ENCODE measurements at regions not wholly inside any gene's neighbourhood (a gene's known extent, or its start where the extent isn't known, plus 50 kb on each side); places are given as distances from the start of the nearest gene placed in this dataset.

DNA sequence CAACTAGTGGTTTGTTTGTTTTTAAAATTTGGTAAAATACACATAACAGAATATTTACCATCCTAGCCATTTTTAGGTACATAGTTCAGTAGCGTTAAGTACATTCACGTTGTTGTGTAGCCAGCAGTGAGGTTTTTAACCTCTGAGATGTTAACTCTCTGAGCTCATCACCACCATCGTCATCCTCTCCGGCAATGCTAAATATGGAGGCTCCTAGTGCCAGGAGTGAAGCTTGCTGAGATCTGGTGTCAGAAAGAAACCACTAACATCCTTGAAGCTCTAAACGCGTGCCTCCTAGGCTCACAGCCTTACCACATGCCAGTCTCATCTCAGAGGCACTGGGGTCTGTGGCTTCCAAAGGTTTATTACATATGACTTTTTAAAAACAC, 330.2 kb upstream of the B3GAT1 start:
- H4K20me1 ChIP-seq (ENCODE audit: insufficient read depth, low read length) = no peaks in the 10 kb centered on the region
- peaks cover 5% of the 10 kb centered on the region for H3K9me3 ChIP-seq (ENCODE audit: insufficient read depth, low read depth, low read length)
- Mint-ChIP-seq H3K27ac (ENCODE audit: unreplicated experiment) (peak overlapping the region; percentile 23), H3K4me3 (ENCODE audit: unreplicated experiment) (no peak overlapping the region), H3K27me3 (ENCODE audit: low read depth, unreplicated experiment) (no peaks in the 10 kb centered on the region), H3K9me3 (ENCODE audit: unreplicated experiment) (peaks cover 5% of the 10 kb centered on the region), H3K4me1 (ENCODE audit: low read depth, unreplicated experiment) (peaks cover 17% of the 10 kb centered on the region), H3K36me3 (ENCODE audit: low read depth, unreplicated experiment) (no peaks in the 10 kb centered on the region)
- TF ChIP-seq, protein P1, sequence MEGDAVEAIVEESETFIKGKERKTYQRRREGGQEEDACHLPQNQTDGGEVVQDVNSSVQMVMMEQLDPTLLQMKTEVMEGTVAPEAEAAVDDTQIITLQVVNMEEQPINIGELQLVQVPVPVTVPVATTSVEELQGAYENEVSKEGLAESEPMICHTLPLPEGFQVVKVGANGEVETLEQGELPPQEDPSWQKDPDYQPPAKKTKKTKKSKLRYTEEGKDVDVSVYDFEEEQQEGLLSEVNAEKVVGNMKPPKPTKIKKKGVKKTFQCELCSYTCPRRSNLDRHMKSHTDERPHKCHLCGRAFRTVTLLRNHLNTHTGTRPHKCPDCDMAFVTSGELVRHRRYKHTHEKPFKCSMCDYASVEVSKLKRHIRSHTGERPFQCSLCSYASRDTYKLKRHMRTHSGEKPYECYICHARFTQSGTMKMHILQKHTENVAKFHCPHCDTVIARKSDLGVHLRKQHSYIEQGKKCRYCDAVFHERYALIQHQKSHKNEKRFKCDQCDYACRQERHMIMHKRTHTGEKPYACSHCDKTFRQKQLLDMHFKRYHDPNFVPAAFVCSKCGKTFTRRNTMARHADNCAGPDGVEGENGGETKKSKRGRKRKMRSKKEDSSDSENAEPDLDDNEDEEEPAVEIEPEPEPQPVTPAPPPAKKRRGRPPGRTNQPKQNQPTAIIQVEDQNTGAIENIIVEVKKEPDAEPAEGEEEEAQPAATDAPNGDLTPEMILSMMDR (IDR thresholded peaks at IDR 0.05; ENCODE audit: insufficient read depth, low read depth, low read length) = no peak
- TF ChIP-seq EZH2 (IDR thresholded peaks at IDR 0.05; ENCODE audit: insufficient read depth, low read length) = no peak
- peak; percentile 37 for DNase-seq (ENCODE audit: low read depth)
- H3K36me3 ChIP-seq (ENCODE audit: insufficient read depth, low read length) = no peaks in the 10 kb centered on the region
- no peaks in the 10 kb centered on the region for H3K79me2 ChIP-seq (ENCODE audit: insufficient read depth, low read length)
- H3K4me3 ChIP-seq (ENCODE audit: insufficient read depth, low read depth, low read length) = no peak overlapping the region
- peak overlapping the region; percentile 21 for H3K9ac ChIP-seq (ENCODE audit: low read length)
- peak overlapping the region; percentile 66 for H3K27ac ChIP-seq (ENCODE audit: low read depth, low read length)
- no peaks in the 10 kb centered on the region for H3K27me3 ChIP-seq (ENCODE audit: insufficient read depth, low read length)
- H2AFZ ChIP-seq (ENCODE audit: low read depth, low read length) = no peak overlapping the region
- H3K4me1 ChIP-seq (ENCODE audit: insufficient read depth, low read length) = peaks cover 7% of the 10 kb centered on the region
- peak overlapping the region; percentile 49 for H3K4me2 ChIP-seq (ENCODE audit: low read length)
- FAIRE-seq = no peak

DNA sequence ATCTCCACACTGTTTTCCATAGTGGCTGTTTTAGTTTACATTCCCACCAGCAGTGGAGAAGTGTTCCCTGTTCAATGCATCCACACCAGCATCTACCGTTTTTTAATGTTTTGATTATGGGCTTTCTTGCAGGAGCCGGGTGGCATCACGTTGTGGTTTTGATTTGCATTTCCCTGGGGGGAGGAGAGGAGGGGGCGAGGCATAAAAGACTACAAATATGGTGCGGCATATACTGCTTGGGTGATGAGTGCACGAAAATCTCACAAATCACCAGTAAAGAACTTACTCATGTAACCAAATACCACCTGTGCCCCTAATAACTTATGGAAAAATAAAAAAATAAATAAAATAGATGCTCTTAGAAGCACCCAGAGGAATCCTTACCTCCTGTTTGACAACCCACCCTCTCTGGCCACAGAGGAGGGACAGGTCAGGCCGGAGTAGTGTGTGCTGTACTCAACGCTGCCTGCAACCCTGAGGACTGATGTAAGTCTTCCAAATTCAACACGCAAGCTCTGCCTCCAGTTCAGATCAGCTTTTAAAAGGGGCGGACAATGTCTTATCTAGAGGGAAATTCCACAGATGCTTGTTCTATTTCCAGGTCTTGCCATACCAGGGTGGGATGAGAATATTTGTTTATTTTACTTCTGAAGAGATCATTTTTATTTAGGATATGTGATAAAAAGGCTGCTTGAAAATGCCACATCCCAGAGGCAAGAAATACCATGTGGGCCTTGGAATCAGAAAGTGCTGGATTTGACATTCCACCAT, 329.6 kb upstream of the B3GAT1 start:
- FAIRE-seq (no peak), DNase-seq (ENCODE audit: low read depth) (peak; percentile 40)
- Histone ChIP-seq H3K4me3 (ENCODE audit: insufficient read depth, low read depth, low read length) (no peak overlapping the region), H3K4me1 (ENCODE audit: insufficient read depth, low read length) (peaks cover 7% of the 10 kb centered on the region), H3K36me3 (ENCODE audit: insufficient read depth, low read length) (no peaks in the 10 kb centered on the region), H2AFZ (ENCODE audit: low read depth, low read length) (no peak overlapping the region), H3K9ac (ENCODE audit: low read length) (peak overlapping the region; percentile 21), H3K9me3 (ENCODE audit: insufficient read depth, low read depth, low read length) (peaks cover 5% of the 10 kb centered on the region), H3K27ac (ENCODE audit: low read depth, low read length) (peak overlapping the region; percentile 66), H3K27me3 (ENCODE audit: insufficient read depth, low read length) (no peaks in the 10 kb centered on the region), H4K20me1 (ENCODE audit: insufficient read depth, low read length) (no peaks in the 10 kb centered on the region), H3K4me2 (ENCODE audit: low read length) (peak overlapping the region; percentile 49), H3K79me2 (ENCODE audit: insufficient read depth, low read length) (no peaks in the 10 kb centered on the region)
- no peaks in the 10 kb centered on the region for H3K27me3 Mint-ChIP-seq (ENCODE audit: low read depth, unreplicated experiment)
- H3K4me1 Mint-ChIP-seq (ENCODE audit: low read depth, unreplicated experiment) = peaks cover 17% of the 10 kb centered on the region
- peak overlapping the region; percentile 23 for H3K27ac Mint-ChIP-seq (ENCODE audit: unreplicated experiment)
- no peaks in the 10 kb centered on the region for H3K36me3 Mint-ChIP-seq (ENCODE audit: low read depth, unreplicated experiment)
- H3K4me3 Mint-ChIP-seq (ENCODE audit: unreplicated experiment) = no peak overlapping the region
- no peak for TF ChIP-seq EZH2 (IDR thresholded peaks at IDR 0.05; ENCODE audit: insufficient read depth, low read length)
- TF ChIP-seq, protein P1 (IDR thresholded peaks at IDR 0.05; ENCODE audit: insufficient read depth, low read depth, low read length) = no peak
- peaks cover 2% of the 10 kb centered on the region for H3K9me3 Mint-ChIP-seq (ENCODE audit: unreplicated experiment)

All from astrocyte (in vitro differentiated cells and primary cell).